Posterior cingulate gyrus (tissue), 11 donors: ENCODE measurements at regions not wholly inside any gene's neighbourhood (a gene's known extent, or its start where the extent isn't known, plus 50 kb on each side); places are given as distances from the start of the nearest gene placed in this dataset.

Experiments
- DNase-seq, 10 donors: peaks; one replicate each; pipeline versions ENCODE4 v3.0.0 to v3.0.0-alpha.2; 2020 to 2021; ENCODE audit warnings: mixed read lengths in 3 of 10
- intact Hi-C: fragments of 100-400 bp; cut with DNase I; formaldehyde crosslinking; loops from one replicate; pipeline ENCODE4 v1.15.1; 2023

DNA sequence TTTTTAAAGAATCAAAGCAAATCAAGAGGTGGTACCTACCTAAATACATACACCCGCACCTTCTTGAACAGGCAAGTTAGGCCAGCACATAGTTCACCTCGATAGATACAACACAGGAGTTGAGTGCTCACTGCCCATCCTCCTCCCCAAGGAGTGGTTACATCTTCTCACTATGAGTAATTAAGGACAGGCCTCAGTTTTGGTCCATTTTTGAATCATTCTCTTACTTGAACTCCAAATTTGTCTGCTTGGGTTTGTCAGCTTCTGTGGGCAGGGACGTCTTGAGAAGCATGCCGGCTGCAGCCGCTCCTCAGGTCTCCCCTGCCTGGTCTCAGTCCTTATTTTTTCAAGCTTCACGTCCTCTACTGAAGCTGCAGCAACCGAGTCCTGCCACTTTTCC lies 190.6 kb upstream of the RBPJ start:
- intact Hi-C loops = no loop called here
- peak in 1 of 10 donors; percentile 40 for DNase-seq

DNA sequence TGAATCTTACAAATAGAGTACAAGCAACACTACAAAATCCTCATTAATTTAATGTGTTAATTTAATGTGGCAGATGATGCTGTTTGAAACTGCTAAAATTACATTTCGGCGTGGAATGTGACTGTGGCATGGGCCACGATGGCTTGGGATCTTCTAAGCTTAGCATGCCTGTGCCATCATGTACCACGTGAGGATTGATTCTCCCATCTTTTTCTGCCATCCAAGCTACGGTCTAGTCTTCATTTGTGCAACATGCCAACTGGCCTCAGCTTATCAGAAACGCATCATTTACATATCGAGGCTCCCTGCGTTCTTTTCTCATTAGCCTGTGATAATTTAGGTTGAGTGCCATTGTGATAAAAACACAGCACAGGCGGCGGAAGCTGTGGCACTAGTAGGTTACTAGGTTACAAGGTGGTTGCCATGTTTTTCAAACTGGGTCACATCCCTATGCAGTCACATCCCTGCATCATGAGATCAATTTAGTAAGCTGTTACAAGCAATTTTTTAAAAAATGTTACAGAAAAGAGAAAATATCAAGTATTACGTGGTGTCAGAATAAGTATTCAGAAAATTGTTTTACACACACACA lies 189.9 kb upstream of the RBPJ start:
- intact Hi-C loops = no loop called here
- no peak for DNase-seq

DNA sequence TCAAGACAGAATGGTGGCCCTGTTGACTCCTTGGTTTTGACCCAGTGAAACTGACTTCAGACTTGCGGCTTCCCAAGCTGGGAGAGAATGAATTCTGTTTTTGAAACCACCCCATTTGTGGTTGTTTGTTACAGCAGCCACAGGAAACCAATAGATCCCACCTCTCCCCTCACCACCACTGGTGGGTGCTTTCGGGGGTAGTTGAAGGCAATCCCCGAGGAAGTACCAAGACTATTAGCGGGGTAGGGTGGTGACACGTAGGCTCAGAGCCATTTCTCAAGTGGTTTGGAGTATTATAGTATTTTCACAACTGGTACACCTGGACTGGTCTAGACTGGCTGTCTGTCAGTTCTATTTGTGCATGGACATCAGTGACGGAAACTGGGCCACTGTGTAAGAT lies 189.1 kb upstream of the RBPJ start:
- intact Hi-C loops = no loop called here
- no peak for DNase-seq

DNA sequence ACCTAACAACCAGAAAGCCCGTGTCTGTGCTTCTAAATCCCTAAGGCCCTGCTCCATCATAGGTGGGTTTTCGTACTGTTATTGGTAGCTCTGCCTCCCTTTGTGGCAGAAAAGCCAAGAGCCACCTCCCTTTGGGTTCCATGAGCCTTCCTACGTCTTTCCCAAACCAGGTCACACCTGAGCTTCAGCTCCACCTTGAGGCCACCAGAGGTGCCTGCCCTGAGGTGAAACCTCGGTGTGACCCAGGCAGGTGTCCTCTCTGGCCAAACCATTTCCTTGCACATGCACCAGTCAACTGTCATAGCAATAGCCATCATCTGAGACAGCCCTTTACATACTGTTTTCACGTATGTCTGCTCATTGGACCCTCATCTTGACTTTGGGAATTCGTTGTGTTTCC lies 188.0 kb upstream of the RBPJ start:
- intact Hi-C loops = no loop called here
- DNase-seq = peak in 1 of 10 donors; percentile 38

DNA sequence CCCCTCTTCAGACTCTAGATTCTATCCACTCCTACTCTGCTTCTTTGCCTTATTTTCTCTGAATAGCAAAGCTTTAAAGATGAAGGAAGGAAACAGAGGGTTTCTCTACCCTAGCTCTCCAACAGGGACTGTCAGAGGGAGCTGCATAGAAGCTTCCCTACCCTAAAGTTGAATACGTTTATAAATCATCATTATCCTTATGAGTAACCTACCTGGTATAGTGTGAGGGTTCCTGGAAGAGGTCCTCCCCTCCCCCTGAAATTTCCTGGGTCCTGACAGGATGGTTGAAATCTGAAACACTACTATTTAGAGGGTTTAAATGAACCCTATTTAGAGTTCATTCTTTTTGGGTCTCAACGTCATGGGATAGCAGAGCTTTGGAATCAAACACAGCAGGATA lies 187.0 kb upstream of the RBPJ start:
- no peak for DNase-seq
- intact Hi-C loops = no loop called here

DNA sequence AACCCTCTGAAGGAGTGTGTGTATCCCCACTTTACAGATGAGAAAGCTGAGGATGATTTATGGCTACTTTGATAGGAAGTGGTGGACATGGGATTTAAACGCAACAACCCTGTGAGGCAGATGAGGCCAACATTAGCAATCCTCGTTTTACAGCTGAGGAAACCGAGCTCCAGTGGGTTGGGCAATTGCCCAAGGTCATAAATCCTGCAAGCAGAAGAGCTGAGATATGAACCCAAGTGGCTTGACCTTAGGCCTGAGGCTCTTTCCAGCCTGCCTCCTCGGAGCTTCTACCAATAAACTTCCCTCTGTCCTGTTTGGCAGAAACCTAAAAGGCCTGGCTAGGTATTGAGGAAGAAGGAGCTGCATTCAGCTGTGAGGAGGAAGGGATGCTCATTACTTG lies 185.5 kb upstream of the RBPJ start:
- intact Hi-C loops = no loop called here
- DNase-seq = no peak

DNA sequence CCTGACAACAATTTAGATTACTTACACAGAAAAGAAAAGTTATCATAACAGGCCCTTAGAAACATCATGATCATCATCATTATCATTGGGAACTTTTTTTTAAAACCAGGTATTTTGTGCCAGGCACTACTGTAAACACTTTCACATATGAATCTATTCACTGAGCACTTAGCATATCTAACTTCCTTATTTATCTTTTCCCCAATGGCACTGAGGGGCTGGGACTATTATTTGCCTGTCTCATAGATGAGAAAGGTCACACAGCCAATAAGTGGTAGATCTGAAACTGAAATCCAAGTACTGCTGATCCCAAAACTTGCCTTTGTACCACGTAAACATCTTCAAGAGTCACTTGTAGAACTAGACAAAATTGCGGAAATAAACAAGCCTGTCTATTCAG lies 184.2 kb upstream of the RBPJ start:
- intact Hi-C loops = no loop called here
- no peak for DNase-seq

DNA sequence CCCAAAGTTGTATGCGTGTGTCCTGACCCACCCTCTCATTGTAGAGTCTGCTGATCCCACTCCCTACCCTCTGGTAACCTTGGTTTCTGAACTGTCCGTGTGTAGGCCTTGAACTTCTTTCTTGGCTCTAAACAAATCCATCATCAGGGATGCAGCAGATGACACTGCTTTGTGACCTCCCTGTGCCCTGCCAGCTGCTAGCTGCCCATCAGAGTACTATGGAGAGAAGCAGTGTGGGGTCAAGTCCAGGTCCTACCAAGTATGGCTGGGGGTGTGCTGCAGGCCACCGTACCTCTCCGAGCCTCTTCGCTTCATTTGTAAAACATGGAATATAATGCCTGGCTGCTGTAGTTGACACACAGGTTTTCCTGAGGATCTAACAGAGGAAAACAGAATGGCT lies 183.5 kb upstream of the RBPJ start:
- intact Hi-C loops = no loop called here
- no peak for DNase-seq

DNA sequence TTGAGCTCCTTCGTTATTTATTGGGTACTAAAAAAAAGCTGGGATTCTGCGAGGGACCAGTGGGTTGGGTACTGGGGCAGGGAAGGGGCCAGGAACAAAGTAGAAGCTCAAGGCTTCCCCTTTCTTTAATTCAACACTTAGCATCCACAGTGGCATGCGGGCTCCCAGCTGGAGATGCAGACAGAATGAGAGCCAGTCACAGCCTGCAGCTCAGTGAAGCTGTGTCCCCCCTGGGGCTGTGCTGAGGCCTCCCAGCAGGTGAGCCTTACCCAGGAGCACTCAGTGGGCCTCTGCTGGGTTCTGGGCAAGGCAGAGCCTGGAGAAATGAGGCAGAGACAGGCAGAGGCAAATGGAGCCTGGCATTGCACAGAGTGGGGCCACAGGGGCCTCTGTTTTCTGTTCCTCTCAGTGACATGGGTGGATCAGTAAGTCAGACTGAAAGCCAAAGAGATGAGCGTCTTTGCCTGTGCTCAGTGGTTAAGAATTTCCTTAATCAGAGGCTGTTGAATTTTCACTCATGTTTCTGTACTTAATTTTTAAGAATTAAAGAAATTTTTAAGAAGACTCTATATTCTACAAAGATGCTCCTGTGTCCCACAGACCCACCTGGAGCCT lies 181.4 kb upstream of the RBPJ start:
- intact Hi-C loops = no loop called here
- no peak for DNase-seq

DNA sequence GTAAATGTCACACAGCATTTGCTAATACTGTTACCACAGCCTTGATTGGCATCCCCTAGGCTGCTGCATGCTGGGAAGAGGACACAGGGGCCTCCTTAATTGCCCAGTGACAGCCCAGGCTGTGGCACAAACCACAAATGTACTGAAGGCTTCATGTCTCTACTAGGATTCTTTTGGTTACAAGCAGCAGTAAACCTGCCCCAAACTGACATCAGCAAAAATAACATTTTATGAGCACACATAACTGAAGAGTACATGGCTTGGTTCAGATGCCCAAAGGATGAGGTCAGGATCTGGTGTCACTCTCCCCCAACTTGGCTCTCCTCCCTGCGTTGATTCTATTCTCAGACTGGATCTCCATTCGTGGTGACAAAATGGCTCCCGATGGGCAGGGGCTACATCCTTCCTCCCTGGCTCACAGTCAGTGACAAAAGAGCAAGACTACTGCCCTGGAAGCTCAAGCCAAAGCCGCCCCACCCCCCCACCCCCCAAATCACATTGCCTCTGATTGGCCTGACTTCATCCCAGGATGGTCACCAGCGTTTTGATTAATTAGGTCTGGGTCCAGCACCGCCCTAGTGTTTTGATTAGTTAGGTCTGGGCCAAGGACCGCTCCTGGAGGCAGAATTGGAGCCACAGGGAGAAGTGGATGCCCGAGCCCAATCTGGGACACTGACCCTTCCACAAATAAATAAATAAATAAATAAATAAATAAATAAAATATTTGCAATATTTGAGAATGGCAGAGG lies 180.5 kb upstream of the RBPJ start:
- intact Hi-C loops = no loop called here
- no peak for DNase-seq

DNA sequence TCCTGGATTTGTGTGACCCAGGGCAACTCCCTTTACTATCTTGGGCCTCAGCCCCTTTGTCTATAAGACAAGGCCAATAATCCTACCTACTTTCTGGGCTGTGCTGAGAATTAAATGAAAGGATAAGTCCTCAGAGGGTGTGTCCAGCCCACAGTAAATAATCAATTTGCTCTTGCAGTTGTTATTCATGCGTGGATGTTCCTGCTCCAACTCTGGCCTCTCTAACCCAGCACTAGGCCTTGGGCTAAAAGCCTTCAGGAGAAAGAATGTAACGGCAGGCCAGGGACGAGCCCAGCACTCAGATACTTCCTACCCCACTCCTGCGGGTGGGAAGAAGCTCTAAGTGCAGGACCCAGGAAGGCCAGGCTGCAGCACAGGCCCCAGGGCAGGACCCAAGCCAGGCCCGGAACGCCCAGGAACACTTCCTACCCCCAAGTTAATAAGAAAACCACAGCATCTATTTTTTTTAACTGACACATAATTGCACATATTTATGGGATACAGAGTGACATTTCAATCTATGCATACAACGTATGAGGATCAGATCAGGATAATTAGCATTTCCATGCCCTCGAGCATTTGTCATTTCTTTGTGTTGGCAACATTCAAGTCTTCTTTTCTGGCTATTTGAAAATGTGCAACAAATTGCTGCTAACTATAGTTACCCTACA lies 179.6 kb upstream of the RBPJ start:
- intact Hi-C loops = no loop called here
- peak in 1 of 10 donors; percentile 83 for DNase-seq

DNA sequence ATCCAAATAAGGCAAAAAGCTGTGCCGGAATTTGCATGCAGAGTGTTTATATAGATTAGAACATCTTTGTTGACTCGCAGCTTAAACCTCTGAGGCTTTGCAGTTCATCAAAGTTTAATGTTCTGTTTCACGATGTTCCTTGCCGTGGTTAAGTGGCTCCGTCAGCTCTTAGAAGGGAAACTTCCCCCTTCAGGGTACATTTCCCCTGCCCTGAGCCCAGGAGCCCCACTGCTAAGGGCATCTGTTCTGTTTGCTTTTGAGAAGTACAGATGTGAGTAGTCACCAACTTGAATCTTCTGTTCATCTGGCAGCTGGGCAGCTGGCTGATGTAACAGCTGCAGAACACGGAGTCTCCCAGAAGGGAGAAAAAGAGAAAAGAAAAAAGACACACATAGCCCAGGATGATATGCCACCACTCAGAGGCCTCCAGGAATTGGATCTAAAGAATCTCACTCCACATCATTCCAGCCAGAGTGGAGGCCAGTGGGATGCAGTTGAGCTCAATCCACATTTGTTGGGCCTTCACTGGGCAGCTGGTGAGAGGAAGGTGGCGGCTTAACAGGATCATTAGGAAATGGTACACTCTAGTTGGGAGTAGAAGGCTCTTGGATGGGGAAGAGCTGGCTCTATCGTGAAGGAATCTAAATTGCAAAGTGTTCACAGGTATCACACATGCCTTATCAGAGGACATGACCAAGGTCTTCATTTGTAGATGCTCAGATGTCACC lies 178.7 kb upstream of the RBPJ start:
- intact Hi-C loops = no loop called here

DNA sequence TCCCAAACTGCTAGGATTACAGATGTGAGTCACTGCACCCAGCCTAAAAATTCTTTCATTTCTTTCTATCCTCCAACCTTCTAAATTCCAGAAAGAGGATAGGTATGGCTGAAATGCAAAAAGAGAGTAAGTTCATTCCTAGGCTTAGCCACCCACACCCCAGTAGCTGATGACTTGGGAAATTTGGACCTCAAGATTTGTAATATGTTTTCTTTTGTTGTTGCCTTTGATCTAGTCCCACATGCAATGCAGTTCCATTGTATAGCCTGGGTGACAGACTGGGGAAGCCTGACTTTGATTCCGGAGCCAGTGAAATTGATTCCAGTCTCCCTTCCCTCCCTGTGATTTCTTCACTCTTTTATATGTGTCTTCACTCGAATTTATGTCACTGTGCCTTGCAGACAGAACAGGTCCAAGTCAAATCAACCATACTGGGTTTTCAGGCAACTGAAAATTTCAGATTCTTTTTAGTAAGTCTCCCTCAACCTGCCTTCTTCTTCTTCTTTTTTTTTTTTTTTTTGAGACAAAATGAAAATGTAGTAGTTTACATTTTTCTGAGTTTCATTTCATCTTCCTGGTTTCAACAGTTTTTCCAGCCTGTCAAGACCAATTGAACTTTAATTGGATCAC lies 176.2 kb upstream of the RBPJ start:
- intact Hi-C loops = no loop called here
- DNase-seq = no peak

More for the DNA sequence above, 178.7 kb upstream of the RBPJ start:
- DNase-seq = peak in 3 of 10 donors; percentile 12 to 83 (median 17)

DNA sequence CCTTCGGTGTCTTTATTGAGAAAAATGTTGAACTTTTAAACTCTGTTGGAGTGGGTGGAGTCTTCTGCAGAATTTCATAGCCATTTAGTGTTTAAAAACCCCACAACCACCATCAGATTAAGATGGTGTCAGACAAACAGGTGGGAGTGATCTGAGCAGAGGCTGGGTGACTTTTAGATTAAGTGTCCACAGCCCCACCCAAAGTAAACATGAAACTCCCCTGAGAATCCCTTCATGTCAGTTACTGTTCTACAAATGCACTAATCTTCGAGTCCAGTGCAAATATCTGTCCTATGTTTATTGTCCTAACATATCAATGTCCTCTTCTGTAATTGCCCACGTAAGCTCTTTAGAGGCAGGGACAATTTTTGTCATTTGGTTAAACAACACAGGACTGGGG lies 175.6 kb upstream of the RBPJ start:
- DNase-seq = no peak
- intact Hi-C loops = no loop called here

DNA sequence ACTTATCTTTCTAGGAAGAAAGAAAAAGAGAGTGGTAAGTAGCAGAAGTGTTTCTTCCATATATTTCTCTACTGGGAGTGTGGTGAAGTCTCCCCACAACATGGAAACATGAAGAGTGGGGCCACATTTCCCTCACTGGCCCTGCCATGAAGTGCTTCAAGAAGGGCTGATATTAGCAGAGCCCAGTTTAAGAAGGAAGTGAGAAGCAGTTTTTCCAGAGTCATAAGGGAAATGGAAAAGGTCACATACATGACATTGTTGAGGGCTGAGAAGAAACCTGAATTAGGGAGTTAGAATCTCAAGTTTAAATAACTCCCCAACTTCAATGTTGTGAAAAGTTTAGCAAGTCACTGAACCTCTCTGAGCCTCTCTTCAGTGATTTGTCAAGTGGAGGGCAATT lies 171.9 kb upstream of the RBPJ start:
- DNase-seq = no peak
- intact Hi-C loops = no loop called here

DNA sequence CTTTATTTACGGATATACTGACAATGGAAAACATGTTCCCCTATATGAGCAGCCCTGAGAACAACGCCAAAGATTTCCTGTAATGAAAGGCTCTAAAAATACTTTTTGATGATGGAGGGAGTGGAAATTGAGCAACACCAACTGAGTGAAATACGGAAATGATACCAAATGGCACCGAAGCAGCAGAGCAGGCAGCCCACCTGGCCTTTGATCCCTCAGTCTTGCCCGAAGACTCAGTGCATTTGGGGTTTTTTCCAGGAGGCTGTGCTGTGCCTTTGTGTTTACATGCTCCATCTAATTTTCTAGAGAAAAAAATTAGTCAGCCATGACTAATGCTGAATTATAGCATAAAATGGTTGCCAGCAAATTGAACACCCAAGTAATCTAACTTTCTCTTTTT lies 169.9 kb upstream of the RBPJ start:
- intact Hi-C loops = no loop called here
- no peak for DNase-seq

DNA sequence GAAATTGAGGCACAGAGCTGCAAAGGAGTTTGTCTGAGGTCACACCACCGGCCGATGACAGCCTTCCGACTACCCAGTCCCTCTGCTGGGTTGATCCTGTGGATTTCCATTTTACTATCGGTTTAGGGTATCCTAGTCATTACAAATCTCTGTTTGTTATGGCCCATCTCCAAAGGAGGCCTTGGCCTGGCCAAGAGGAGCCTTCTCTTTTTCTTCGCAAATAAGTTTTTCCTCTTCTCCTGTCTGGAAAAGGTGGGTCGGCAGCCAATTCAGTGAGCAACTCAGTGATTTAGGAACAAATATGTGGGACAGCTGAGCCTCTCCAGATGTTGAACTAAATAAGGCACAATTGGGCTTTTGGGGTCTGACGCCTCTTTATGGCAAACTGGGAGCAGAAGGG lies 169.2 kb upstream of the RBPJ start:
- intact Hi-C loops = no loop called here

DNA sequence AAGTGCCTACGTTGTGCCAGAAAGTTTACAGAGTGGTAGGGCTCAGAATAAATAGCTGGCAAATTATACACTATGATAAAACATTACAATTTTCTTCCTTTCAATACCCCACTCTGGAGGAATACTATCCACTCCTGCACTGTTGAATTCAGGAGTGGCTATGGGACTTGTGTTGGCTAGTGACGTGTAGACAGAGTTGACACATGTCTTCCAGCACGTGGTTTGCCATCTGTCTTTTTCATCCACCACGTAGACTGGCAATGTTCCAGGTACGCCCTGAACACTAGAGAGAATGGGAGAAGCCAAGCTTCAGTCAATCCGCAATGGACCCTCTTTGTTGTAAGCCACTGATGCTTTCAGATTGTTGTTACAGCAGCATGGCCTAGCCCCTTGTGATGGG lies 168.8 kb upstream of the RBPJ start:
- intact Hi-C loops = no loop called here
- no peak for DNase-seq

More for the DNA sequence above, 169.2 kb upstream of the RBPJ start:
- no peak for DNase-seq

DNA sequence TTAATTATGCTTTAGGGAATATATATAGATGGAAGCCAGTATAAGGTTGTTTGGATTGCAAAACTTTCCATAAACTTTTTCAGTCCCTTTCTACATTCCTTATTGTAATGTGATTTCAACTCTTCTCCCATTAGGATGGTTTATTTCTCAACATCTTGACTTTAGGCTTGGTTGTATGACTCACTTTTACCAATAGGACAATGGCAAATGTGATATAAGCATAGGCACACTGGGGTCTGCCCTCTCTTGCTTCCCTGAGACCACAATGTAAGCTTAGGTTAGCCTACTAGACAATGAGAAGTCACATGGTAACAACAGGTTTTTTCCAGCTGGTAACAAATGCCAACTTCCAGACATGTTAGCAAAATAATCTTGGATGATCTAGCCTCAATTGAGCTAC lies 163.3 kb upstream of the RBPJ start:
- DNase-seq = no peak

DNA sequence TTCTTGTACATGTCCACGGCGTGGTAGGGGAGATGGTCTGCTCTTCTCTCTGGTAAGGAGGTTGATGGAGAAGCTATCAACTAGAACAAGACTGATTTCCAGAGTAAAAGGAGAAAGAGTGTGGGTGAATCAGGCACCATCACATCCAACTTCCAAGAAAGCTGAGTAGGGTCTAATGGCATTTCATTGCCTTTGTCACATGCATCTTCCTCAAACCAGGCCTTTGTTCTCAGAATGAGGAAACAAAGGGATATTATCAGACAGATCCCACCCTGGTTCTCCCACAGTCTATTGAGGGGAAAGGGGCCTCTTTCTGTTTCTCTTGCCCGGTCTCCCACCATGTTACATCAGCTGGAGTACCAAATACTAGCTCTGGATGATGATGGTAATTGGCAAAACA lies 160.2 kb upstream of the RBPJ start:
- DNase-seq = no peak
- intact Hi-C loops = no loop called here

More for the DNA sequence above, 163.3 kb upstream of the RBPJ start:
- intact Hi-C loops = no loop called here
